GM12872 (cell line): ENCODE measurements at regions not wholly inside any gene's neighbourhood (a gene's known extent, or its start where the extent isn't known, plus 50 kb on each side); places are given as distances from the start of the nearest gene placed in this dataset.

Experiments
- TF ChIP-seq, protein P1 (sequence below): IDR thresholded peaks from 3 replicates; pipeline ENCODE4 v1.5.1; 2011; ENCODE audit warnings: low read depth, mild to moderate bottlenecking, low read length, moderate library complexity; ENCODE audit not compliant: insufficient read depth

DNA sequence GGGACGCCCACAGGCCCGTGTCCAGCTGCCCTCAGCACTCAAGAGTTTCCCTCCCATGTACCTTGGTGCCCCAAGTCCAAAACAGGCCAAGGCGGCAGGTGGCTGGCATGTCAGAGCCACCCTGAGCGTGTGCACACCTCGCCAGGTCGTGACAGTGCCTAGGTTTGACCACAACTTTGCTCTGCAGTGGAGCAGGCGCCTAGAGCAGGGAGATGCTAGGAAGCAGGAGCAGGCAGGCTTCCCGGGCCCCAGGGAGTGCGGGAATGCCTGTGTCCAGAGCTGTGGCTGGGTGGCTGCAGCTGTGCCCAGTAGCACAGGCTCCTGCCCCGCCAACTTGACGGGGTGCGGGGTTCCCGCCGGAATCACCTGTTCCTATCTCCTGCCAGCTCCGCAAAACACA lies 380.8 kb upstream of the IMPG1 start:
- TF ChIP-seq, protein P1, sequence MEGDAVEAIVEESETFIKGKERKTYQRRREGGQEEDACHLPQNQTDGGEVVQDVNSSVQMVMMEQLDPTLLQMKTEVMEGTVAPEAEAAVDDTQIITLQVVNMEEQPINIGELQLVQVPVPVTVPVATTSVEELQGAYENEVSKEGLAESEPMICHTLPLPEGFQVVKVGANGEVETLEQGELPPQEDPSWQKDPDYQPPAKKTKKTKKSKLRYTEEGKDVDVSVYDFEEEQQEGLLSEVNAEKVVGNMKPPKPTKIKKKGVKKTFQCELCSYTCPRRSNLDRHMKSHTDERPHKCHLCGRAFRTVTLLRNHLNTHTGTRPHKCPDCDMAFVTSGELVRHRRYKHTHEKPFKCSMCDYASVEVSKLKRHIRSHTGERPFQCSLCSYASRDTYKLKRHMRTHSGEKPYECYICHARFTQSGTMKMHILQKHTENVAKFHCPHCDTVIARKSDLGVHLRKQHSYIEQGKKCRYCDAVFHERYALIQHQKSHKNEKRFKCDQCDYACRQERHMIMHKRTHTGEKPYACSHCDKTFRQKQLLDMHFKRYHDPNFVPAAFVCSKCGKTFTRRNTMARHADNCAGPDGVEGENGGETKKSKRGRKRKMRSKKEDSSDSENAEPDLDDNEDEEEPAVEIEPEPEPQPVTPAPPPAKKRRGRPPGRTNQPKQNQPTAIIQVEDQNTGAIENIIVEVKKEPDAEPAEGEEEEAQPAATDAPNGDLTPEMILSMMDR, result no peak

DNA sequence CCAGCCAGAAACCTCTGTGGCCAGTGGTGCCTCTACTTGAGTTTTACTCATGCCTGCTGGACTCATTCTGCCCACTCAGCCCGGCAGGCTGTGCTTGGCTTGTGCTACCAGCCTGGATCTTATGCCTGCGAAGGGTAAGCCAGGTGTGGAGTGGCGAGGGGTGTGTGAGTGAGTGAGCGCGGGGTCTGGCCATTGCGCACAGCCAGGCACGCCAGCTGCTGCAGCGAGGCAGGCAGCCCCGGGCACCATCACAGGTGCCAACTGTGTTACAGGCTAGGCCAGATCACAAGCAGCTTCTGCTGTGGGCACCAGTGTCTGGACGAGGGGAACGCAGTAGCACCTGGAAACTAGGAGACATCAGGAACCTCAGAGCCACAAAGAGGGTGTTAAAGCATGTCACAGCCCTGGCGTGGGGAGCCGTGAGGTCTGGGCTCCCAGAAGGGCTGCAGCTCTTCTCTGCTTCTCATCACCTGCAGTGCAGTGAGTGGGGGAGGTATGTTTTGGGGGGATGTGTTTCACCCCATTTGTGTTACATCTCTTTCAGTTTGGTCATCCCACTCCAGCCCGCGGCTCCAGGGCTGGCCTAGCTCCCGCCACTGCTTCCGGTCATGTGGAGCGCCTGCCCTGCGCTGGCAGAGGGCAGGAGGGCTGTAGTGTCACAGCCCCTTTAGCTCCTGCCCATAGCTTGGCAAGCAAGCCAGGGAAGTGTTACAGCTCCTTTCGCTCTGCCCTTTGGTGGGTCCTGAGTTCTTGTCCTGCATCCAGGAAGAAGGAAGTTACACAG lies 379.7 kb upstream of the IMPG1 start:
- TF ChIP-seq, protein P1, result no peak

DNA sequence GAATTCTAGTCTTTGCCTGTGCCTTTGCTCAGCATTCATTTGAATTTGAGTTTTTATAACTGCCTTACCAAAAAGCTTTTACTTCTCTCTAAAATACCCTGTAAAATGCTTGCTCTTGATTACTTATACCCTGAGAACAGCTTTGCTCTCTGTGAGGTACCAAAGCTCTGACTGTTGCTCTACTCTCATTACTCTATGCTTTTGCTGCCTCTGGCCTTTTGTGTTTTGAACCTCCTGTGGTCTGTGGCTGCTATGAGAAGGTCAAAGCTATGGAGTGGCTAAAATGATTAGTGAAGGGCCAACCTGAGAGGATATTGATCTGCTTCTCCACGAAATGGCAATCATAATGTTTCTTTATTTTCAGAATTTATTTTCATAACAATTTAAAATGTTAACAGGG lies 375.6 kb upstream of the IMPG1 start:
- TF ChIP-seq, protein P1, result no peak

DNA sequence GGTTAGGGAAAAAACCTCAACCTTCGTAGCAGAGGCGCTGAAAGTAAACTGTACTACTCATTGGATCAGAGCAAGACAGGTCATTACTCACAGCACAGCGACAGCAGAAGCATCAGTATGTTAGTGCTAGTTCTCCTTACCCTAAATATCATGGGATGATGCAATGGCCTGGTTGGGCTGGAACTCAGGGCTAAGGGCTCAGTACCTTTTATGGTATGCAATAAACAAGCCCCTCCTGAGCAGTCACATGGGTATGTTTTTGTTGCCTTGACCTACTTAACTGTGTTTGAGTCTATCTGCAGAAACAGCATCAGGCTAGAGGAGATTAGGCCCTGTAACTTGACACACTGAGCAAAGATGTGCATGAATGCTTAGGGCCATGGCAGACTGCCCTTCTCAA lies 369.4 kb upstream of the IMPG1 start:
- TF ChIP-seq, protein P1, result no peak

DNA sequence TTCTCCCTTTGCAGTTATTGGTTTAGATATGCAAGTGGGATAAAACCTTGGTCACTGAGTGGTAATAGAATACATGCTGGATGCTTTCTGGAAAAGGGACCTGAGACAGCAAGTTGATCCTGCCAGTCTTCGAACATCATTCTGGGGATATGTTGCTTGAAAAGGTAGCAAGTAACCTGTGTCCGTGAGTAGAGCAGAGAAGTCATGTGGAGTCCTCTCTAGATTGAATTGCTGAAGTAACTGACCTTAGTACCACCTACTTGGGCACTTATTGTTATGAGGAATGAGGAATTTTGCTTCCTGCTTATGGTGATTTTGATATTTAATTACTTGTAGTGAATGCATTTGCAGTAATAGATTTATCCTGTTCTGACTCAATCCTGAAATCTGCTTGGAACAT lies 367.3 kb upstream of the IMPG1 start:
- TF ChIP-seq, protein P1, result no peak

DNA sequence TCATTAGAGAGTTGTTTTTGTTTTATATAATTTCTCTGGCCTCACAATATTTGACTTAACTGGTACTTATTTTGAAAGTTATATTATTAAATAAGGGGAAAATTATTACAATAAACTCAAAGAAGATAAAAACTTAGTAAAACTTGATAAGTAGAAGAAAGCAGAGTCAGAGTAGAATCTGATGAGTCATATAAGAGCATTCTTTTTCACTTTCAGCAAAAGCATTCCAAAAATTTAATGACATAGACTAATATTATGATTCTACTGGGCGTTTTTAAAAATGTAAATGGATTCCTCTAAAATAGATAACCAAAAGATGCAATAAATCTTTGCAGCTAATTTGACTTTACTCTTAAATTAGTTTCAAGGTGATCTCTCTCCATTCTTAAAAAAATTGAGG lies 366.3 kb upstream of the IMPG1 start:
- TF ChIP-seq, protein P1, result no peak

DNA sequence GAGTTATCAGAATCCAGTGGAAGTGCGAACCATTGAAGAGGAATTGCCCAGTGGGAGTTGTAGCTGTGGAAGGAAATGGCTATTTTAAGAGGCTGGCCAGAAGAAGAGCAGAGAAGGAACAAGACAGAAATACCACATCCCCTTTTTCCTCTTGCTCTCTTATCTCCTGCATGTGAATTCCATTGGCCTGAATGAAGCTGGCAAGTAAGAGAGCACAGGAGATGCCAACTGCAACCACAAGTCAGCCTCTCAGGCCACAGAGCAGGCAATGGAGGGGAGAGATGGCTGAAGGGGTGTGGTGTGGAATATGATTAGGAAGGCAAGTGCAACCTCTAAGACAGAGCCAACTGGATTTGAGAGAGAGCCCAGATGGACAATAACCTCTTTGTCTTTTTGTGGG lies 362.7 kb upstream of the IMPG1 start:
- TF ChIP-seq, protein P1, result no peak
